Ishikawa (cell line): ENCODE measurements at regions not wholly inside any gene's neighbourhood (a gene's known extent, or its start where the extent isn't known, plus 50 kb on each side); places are given as distances from the start of the nearest gene placed in this dataset.

Experiments
- CEBPB ChIP-seq: IDR thresholded peaks from 2 replicates; pipeline ENCODE4 v1.6.1; 2012
- CREB1 ChIP-seq: IDR thresholded peaks from 2 replicates; pipeline ENCODE4 v1.6.1; 2012; ENCODE audit warnings: low read depth
- EGR1 ChIP-seq: IDR thresholded peaks from 2 replicates; pipeline ENCODE4 v1.6.1; 2012
- EP300 ChIP-seq: IDR thresholded peaks from 2 replicates; pipeline ENCODE4 v1.6.1; 2012; ENCODE audit warnings: borderline replicate concordance
- FOXM1 ChIP-seq: IDR thresholded peaks from 2 replicates; pipeline ENCODE4 v1.6.1; 2012; ENCODE audit warnings: low read depth, borderline replicate concordance
- NFIC ChIP-seq: IDR thresholded peaks from 2 replicates; pipeline ENCODE4 v1.6.1; 2012
- RAD21 ChIP-seq: IDR thresholded peaks from 2 replicates; pipeline ENCODE4 v1.6.1; 2012; ENCODE audit warnings: low read depth
- REST ChIP-seq: IDR thresholded peaks from 2 replicates; pipeline ENCODE4 v1.6.1; 2012; ENCODE audit warnings: low read depth, mild to moderate bottlenecking
- TAF1 ChIP-seq: IDR thresholded peaks from 2 replicates; pipeline ENCODE4 v1.6.1; 2012; ENCODE audit warnings: low read depth, mild to moderate bottlenecking
- TCF12 ChIP-seq: IDR thresholded peaks from 2 replicates; pipeline ENCODE4 v1.6.1; 2012; ENCODE audit warnings: low read depth
- TEAD4 ChIP-seq: IDR thresholded peaks from 2 replicates; pipeline ENCODE4 v1.6.1; 2012
- YY1 ChIP-seq: IDR thresholded peaks from 2 replicates; pipeline ENCODE4 v1.6.1; 2012; ENCODE audit warnings: low read depth
- ZBTB7A ChIP-seq: IDR thresholded peaks from 2 replicates; pipeline ENCODE4 v1.6.1; 2012; ENCODE audit warnings: low read depth
- TF ChIP-seq, protein P1 (sequence below): IDR thresholded peaks from 2 replicates; pipeline ENCODE4 v1.6.1; 2012
- TF ChIP-seq, protein P2 (sequence below): IDR thresholded peaks from 2 replicates; pipeline ENCODE4 v1.6.1; 2012

DNA sequence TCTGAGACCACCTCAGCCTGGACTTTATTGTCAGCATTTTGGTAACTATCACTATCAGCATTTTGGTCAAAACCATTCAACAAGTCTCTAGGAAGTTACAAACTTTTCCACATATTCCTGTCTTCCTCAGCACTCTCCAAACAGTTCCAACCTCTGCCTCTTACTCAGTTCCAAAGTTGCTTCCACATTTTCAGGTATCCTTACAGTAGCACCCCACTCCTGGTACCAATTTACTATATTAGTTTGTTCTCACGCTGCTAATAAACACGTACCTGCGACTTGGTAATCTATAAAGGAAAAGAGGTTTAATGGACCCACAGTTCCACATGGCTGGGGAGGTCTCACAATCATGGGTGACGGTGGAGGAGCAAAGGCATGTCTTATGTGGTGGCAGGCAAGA is 551.3 kb downstream of the DMRTA1 start:
- TF ChIP-seq TAF1 (no peak), FOXM1 (no peak), REST (no peak), YY1 (no peak), NFIC (no peak), EP300 (no peak), ZBTB7A (no peak), CREB1 (no peak), TCF12 (no peak), RAD21 (no peak), EGR1 (no peak)

- TF ChIP-seq, protein P1, sequence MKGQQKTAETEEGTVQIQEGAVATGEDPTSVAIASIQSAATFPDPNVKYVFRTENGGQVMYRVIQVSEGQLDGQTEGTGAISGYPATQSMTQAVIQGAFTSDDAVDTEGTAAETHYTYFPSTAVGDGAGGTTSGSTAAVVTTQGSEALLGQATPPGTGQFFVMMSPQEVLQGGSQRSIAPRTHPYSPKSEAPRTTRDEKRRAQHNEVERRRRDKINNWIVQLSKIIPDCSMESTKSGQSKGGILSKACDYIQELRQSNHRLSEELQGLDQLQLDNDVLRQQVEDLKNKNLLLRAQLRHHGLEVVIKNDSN: no peak
- TF ChIP-seq TEAD4 (no peak), YY1 (no peak), EP300 (no peak), TAF1 (no peak), CREB1 (no peak), REST (no peak), CEBPB (no peak), ZBTB7A (no peak), RAD21 (no peak), TCF12 (no peak), NFIC (no peak), FOXM1 (no peak), EGR1 (no peak)
- TF ChIP-seq, protein P2, sequence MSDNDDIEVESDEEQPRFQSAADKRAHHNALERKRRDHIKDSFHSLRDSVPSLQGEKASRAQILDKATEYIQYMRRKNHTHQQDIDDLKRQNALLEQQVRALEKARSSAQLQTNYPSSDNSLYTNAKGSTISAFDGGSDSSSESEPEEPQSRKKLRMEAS: no peak
These were observed 558.5 kb downstream of the DMRTA1 start for GRCh38 chr9:23005156-23005555.

- TF ChIP-seq TEAD4: no peak
- no peak for TF ChIP-seq REST
- no peak for TF ChIP-seq EP300
- TF ChIP-seq TAF1: no peak
- TF ChIP-seq CEBPB: no peak
- TF ChIP-seq YY1: no peak
- TF ChIP-seq NFIC: no peak
These were observed 559.5 kb downstream of the DMRTA1 start for GRCh38 chr9:23006127-23006526.

- TF ChIP-seq CEBPB (no peak), EP300 (no peak), RAD21 (no peak), REST (no peak), TEAD4 (no peak), TAF1 (no peak), ZBTB7A (no peak), TCF12 (no peak), YY1 (no peak), NFIC (no peak)
- TF ChIP-seq, protein P2: no peak
- TF ChIP-seq, protein P1: no peak
These were observed 565.0 kb downstream of the DMRTA1 start for GRCh38 chr9:23011669-23012068.
